HS-5 (cell line): ENCODE measurements at regions not wholly inside any gene's neighbourhood (a gene's known extent, or its start where the extent isn't known, plus 50 kb on each side); places are given as distances from the start of the nearest gene placed in this dataset.
"Not testable (repeated sequence)": the region's sequence is repeated elsewhere in the genome, so short reads cannot be mapped to it uniquely, and the experiment has no call there.

Source experiments
- DNase-seq: peaks from one replicate; pipeline ENCODE4 v3.0.0-alpha.2; 2012; ENCODE audit warnings: low read depth

- DNase-seq = no peak
Observed at GRCh38 chr4:134883831-134884449, 682.4 kb upstream of the PABPC4L start.

DNA sequence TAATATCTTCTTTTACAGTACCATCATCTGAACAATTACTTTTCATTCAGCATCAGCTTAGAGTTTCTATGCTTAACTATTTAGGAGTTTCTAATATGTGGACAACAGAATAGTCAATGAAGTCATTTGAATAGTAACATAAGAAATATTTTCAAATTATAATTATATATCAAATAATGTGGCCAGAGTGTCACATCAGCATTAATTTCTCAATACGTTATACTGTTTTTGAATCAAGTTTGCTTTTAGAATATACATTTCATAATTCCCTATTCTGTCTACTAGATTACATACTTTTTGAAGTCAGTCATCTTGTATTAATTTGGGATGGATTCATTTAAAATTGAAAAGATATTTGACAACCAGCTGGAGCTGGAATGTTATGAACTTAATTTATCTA lies 677.4 kb upstream of the PABPC4L start:
- DNase-seq = no peak

DNA sequence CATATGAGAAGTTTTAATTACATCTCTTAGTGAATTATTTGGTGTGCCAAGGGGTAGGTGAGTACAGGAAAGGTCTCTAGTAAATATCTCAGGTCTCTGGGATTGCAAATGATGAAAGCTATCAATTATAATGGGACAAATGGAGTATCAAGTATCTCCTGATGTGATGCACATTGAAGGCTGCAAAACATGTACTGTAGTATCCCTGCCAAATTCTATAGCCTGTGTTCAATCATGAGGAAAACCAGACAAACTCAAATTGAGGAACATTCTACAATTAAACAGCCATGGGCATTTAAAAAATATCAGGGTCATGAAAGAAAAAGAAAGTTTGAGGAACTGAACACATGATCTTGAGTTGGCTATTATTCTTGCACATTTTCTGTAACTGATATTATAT lies 665.4 kb upstream of the PABPC4L start:
- DNase-seq = no peak

DNA sequence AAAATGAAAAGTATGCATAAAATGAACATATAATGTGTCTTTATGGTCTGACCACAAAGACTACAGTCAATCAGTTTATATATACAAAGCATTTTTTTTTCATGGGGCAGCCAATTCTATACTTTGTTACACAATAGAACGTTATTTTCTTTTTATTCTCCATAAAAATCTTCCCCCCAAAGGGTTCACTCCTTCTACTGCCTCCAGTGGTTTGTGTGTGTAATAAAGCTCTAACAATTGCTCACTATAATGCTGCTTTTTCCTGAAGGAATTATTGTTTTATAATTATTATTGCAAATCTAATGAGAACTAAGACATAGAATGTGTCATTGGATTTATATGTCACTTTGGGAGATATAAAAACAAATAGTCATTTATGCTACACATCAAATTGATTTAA lies 664.1 kb upstream of the PABPC4L start:
- DNase-seq = no peak

- DNase-seq = peak; percentile 44
Observed at GRCh38 chr4:134862116-134862515, 660.5 kb upstream of the PABPC4L start.

GRCh38 chr4:134848681-134849080 lies 647.1 kb upstream of the PABPC4L start:
- DNase-seq = no peak

DNA sequence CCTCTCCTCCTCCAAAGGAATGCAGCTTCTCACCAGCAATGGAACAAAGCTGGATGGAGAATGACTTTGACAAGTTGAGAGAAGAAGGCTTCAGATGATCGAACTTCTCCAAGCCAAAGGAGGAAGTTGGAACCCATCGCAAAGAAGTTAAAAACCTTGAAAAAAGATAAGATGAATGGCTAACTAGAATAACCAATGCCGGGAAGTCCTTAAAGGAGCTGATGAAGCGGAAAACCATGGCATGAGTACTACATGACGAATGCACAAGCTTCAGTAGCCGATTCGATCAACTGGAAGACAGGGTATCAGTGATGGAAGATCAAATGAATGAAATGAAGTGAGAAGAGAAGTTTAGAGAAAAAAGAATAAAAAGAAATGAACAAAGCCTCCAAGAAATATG lies 629.2 kb upstream of the PABPC4L start:
- not testable (repeated sequence) for DNase-seq

DNA sequence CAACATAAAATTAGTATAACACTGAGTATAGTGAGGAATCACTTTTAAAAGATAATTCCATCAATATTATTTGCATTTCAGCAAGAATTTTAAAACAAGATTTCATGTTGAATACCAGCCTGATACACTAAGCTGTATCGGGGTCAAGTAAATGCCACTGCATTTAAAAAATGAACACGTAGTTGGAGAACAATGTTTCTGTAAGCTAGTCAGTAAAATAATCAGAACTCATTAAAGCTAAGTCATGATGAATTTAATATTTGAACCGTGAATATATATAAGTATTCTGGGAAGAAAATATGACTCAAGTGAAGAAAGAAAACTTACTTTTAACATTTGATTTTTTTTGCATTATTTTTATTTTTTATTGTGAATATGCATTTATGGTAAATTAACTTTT lies 611.0 kb upstream of the PABPC4L start:
- DNase-seq = no peak

DNA sequence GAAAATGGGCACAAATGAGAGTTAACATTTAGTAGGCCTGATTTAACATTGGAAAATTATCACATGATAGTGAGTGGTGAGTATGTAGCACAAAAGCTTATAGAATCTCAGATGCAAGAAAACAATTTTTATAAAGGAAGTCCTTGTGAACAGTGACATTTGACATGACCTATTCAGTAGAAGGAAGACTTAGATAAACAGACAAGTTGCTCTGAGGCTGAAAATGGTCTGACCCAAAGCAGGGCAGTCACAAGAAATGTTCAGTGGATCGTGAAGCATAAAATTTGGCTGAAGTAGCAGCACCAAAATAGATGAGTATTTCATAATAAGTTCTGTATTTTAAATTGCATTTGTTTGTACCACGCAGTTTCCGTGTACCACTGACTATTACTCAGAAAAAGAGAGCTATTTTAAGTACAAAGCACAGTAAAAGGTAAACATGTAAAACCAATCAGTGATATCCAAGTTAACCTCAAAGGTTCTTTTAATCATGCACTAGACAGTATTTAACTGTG lies 605.7 kb upstream of the PABPC4L start:
- no peak for DNase-seq

DNA sequence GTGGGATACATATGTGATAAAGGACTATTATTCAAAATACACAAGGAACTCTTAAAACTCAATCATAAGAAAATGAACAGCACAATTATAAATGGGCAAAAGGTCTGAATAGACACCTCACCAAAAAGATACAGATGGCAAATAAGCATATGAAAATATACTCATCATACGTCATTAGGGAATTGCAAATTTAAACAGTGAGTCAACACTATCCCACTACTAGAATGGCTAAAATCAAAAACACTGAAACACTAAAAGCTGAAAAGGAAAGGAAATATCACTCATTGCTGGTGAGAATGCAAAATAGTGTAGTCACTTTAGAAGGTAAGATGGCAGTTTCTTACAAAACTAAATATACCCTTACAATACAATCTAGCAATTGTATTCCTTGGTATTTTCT lies 597.0 kb upstream of the PABPC4L start:
- peak; percentile 9 for DNase-seq

GRCh38 chr4:134787315-134787714 lies 585.7 kb upstream of the PABPC4L start:
- DNase-seq = peak; percentile 26

DNA sequence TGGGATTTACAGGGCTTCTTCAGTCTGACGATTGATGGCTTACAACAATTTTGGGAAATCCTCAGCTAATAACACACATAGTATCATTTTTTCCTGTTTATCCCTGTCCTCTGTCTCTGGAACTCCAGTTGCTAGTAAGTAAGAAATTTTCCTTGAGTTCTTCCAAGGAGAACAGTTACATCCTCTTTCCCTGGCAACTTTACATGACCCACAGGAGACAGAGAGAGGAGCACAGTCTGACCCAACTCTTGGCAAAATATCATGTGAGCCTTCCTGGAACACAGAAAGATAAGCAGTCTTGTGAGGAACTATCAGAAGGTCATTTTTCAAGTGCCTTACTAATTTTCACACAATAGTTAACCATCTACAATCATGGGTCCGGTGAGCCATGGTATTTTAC lies 578.7 kb upstream of the PABPC4L start:
- no peak for DNase-seq

DNA sequence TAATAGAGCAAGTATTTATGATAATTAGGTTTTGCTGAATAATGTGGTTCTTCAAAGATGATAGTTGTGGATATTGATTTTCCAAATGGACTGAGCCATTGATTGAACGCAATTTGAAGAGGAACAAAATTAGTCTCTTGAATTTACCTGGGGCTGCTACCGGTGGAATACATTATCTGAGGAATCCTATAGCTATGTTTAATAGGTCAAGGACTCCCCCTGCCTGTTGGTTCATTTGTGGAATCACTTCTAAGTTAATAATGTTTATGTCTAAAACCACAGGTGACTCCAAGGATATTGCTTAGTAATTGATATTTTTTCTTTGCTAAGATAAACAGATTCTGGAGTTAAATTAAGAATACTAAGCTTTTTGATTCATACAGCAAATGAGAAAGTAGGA lies 576.0 kb upstream of the PABPC4L start:
- peak; percentile 4 for DNase-seq

- no peak for DNase-seq
Observed at GRCh38 chr4:134773497-134774000, 572.0 kb upstream of the PABPC4L start.

DNA sequence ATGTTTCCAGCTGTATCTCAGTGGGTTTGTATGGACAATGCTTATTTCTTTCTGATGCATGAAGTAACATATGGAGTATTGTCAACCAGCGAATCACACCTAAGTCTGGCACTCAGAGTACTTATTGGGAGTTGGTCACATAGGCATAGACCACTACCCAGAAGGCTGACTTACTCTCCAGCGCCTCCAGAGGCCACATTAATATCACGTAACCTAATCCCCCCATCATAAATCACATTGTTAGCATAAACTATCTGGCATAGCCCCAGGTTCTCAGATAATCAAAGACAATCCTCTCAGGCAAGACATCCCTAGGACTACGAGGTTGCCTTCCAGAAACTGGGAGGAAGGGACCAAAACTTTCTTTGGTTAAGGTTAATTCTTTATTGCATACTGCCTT lies 560.5 kb upstream of the PABPC4L start:
- DNase-seq = no peak

- no peak for DNase-seq
Observed at GRCh38 chr4:134756421-134756820, 554.8 kb upstream of the PABPC4L start.

DNA sequence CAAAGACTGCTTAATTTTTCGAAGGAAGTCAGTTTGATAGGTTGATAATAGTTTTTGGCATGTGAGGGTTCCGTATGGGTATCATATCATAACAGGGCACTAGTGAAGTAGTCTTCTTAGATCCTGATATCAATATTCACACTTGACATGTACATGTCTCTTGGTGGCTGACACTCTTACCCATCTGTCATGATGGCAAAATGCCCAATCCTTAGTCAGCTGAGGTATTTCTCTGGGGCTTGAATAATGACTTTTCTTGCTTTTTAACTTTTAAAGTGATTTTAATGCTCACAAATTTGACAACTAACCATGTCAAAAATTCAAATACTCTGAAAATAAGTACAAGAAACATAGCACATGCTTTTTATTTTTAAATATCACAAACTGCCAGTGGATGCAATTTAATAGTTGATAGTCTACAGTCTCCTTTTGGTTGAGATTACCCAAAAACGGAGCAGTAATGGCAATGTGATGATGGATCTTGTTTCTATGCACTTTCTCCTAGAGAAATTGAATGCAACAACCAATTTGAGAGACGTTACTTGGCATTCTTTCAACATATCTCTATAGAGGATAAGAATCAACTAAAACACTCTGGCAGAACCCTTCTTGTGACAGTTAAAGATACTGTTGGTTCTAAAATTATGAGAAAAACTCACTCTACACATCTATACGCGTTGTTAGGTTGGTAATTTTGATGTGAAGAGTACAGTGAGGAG lies 552.9 kb upstream of the PABPC4L start:
- DNase-seq = no peak

GRCh38 chr4:134753390-134753789 lies 551.8 kb upstream of the PABPC4L start:
- DNase-seq = no peak

DNA sequence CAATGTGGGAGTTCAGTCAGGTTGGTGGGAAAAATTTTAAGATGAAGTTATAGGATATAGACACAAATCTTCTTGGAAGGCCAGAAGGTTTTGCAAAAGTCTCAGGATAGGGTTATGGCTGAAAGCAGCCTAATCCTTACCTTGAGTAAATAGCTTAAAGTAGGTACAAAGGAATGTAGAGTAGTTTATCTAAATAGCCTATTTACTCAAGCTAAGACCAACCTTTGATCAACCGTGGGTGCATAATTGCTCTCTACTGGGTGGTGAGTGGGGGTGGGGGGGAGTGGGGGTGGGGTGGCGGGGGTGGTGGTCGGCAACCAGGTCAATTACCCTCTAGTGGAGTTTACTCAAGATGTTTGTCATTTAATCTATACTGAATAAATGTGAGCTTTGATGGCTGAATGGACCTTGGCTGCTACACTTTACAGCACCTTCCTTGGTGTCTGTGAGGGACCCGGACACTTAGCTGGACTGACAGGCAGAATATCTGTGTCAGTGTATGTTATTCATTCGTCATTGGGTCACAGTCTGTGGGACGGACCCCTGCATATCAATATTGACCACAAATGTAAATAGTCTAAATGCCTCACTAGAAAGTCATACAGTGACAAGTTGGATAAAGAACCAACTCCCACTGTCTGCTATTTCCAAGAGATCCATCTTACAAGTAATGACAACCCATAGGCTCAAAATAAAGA lies 545.7 kb upstream of the PABPC4L start:
- DNase-seq = no peak

DNA sequence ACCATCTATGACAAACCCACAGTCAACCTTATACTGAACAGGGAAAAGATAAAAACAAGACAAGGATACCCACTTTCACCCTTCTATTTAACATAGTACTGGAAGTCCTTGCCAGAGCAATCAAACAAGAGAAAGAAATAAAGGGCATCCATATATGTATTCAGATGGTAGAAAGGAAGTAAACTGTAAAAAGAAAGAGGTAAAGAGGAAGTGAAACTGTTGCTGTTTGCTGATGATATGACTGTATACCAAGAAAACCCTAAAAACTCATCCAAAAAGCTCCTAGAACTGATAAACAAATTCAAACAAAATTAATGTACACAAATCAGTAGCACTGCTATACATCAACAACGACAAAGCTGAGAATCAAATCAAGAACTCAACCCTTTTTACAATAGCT lies 538.7 kb upstream of the PABPC4L start:
- no peak for DNase-seq

GRCh38 chr4:134735901-134736300 lies 534.3 kb upstream of the PABPC4L start:
- DNase-seq = no peak

- no peak for DNase-seq
Observed at GRCh38 chr4:134727696-134728095, 526.1 kb upstream of the PABPC4L start.

GRCh38 chr4:134722306-134722705 lies 520.7 kb upstream of the PABPC4L start:
- DNase-seq = no peak
